ENCODE measurements at regions not wholly inside any gene's neighbourhood (a gene's known extent, or its start where the extent isn't known, plus 50 kb on each side); places are given as distances from the start of the nearest gene placed in this dataset.

DNA sequence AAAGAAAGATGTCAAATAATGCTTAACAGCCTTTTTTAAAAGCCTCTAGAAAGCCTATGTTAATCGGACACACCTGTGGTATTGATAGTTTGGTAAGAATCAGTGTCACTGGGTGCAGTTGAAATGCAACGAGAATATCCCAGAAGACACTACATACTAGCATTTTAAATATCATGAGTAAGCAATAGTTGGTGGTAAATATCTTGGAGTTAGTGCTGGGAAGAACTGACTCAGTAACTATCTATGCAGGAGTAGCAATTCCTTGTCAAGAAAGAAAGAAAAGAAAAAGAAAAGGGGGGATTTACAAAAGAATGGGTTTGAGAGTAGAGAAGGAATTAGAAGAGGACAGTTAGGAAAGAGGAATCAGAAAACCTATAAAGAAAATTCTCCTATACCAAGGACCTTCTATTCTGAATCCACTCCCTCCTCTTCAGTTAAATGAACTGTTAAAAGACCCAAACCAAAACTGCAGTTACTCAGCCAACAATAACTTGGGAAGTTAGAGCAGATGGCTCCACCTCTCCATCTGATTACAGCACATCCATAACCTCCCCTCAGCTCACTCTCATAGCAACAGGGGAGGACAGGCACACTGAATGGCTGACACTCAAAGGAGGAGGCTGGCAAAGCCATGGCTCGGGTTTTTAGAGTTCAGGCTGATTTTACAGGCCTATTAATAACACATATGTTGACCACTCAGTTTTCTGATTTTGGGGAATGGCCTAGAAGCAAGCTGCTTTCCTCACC, 207.6 kb upstream of the MDFIC2 start:
- WGBS, 2 donors: 84 to 91% methylated on average over 3 of the region's 3 CpGs
- Histone ChIP-seq H3K4me3 (no peak overlapping the region), H3K27me3 (ENCODE audit: control insufficient read depth in 3 of 3, insufficient read depth in 3 of 3, low read length in 2 of 3) (peaks cover 0 to 3% (median 0%) of the 10 kb centered on the region in 3 donors), H3K27ac (ENCODE audit: low read depth in 1 of 2, low read length in 1 of 2) (no peak overlapping the region), H3K9ac (ENCODE audit: insufficient read depth in 1 of 2, low read length in 2 of 2) (no peak overlapping the region), H3K36me3 (ENCODE audit: control insufficient read depth in 4 of 4, insufficient read depth in 4 of 4, low read length in 4 of 4) (no peaks in the 10 kb centered on the region), H3K9me3 (ENCODE audit: control insufficient read depth in 4 of 4, insufficient read depth in 3 of 4, low read length in 3 of 4) (no peaks in the 10 kb centered on the region), H3K4me1 (ENCODE audit: control insufficient read depth in 5 of 5, insufficient read depth in 5 of 5, low read length in 5 of 5) (peaks cover 0 to 9% (median 0%) of the 10 kb centered on the region in 5 donors)
- no peak for ATAC-seq (ENCODE audit: insufficient read depth, low FRiP score)
- no peak for TF ChIP-seq CTCF (IDR thresholded peaks at IDR 0.05; ENCODE audit: control extremely low read depth, extremely low read depth)
- peak in 2 of 3 donors; percentile 57 to 68 for DNase-seq

DNA sequence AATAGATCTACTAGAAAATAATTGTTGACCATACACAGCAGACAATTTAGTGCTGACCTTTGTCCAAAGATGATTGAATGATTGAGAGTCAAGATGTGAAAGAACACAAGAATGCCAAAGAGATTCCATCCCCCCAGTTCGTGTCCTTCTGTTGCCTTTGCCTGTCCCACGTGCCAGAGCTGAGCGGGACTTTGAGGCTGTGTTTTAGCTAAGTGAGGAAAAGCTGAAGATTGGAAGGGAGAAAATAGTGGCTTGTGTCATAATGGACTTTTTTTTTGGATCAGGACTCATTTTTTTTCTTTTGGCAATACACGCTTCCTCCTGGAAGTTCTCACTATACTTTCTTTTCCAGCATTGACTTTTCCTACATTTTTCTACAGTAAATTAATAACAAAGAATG, 206.6 kb upstream of the MDFIC2 start:
- no peak for ATAC-seq (ENCODE audit: insufficient read depth, low FRiP score)
- no peak for DNase-seq
- Histone ChIP-seq H3K4me1 (ENCODE audit: control insufficient read depth in 5 of 5, insufficient read depth in 5 of 5, low read length in 5 of 5) (peaks cover 0 to 9% (median 0%) of the 10 kb centered on the region in 5 donors), H3K9me3 (ENCODE audit: control insufficient read depth in 4 of 4, insufficient read depth in 3 of 4, low read length in 3 of 4) (no peaks in the 10 kb centered on the region), H3K36me3 (ENCODE audit: control insufficient read depth in 4 of 4, insufficient read depth in 4 of 4, low read length in 4 of 4) (no peaks in the 10 kb centered on the region), H3K9ac (ENCODE audit: insufficient read depth in 1 of 2, low read length in 2 of 2) (no peak overlapping the region), H3K27me3 (ENCODE audit: control insufficient read depth in 3 of 3, insufficient read depth in 3 of 3, low read length in 2 of 3) (peaks cover 0 to 3% (median 0%) of the 10 kb centered on the region in 3 donors), H3K4me3 (no peak overlapping the region), H3K27ac (ENCODE audit: low read depth in 1 of 2, low read length in 1 of 2) (no peak overlapping the region)
- TF ChIP-seq CTCF (IDR thresholded peaks at IDR 0.05; ENCODE audit: control extremely low read depth, extremely low read depth): no peak
- WGBS, 2 donors: 76 to 78% methylated on average over 4 of the region's 4 CpGs

DNA sequence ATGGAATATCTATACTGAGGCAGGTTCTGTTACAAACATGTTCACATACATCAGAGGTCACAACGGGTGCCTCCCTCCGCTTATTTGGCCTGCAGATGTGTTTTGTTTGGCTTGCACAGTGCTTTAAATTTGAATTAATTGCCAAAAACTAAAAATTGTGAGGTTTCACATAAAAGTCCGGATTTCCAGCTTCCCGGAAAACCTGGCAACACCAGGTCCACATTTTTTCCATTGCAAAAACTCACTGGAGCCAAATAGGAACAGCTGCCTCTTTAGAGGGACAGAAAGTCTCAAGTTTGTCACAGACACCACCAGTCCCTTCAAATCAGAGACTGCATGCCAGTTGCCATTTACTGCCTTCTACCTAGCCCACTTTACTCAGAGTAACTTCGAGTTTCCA, 205.9 kb upstream of the MDFIC2 start:
- Histone ChIP-seq H3K9ac (ENCODE audit: insufficient read depth in 1 of 2, low read length in 2 of 2) (no peak overlapping the region), H3K36me3 (ENCODE audit: control insufficient read depth in 4 of 4, insufficient read depth in 4 of 4, low read length in 4 of 4) (no peaks in the 10 kb centered on the region), H3K4me1 (ENCODE audit: control insufficient read depth in 5 of 5, insufficient read depth in 5 of 5, low read length in 5 of 5) (peaks cover 0 to 9% (median 0%) of the 10 kb centered on the region in 5 donors), H3K27ac (ENCODE audit: low read depth in 1 of 2, low read length in 1 of 2) (no peak overlapping the region), H3K27me3 (ENCODE audit: control insufficient read depth in 3 of 3, insufficient read depth in 3 of 3, low read length in 2 of 3) (peaks cover 0 to 3% (median 0%) of the 10 kb centered on the region in 3 donors), H3K9me3 (ENCODE audit: control insufficient read depth in 4 of 4, insufficient read depth in 3 of 4, low read length in 3 of 4) (no peaks in the 10 kb centered on the region), H3K4me3 (no peak overlapping the region)
- no peak for ATAC-seq (ENCODE audit: insufficient read depth, low FRiP score)
- peak in 2 of 3 donors; percentile 29 to 34 for DNase-seq
- WGBS, 2 donors: 74 to 91% methylated on average over 5 of the region's 5 CpGs
- no peak for TF ChIP-seq CTCF (IDR thresholded peaks at IDR 0.05; ENCODE audit: control extremely low read depth, extremely low read depth)

Measured in lung (tissue), 11 donors.